Subcutaneous abdominal adipose tissue (tissue), 5 donors: ENCODE measurements at regions not wholly inside any gene's neighbourhood (a gene's known extent, or its start where the extent isn't known, plus 50 kb on each side); places are given as distances from the start of the nearest gene placed in this dataset.

Source experiments
- H3K27ac ChIP-seq: one replicate; pipeline ENCODE4 v1.7.0; 2013; ENCODE audit warnings: low read depth, mild to moderate bottlenecking, inconsistent platforms, low read length, moderate library complexity
- H3K27me3 ChIP-seq, 5 donors: one replicate each; pipeline ENCODE4 v1.7.0; 2013; ENCODE audit warnings: low read length in 5 of 5, inconsistent platforms in 1 of 5; ENCODE audit not compliant: control insufficient read depth in 5 of 5, insufficient read depth in 4 of 5
- H3K36me3 ChIP-seq, 5 donors: one replicate each; pipeline ENCODE4 v1.7.0; 2013; ENCODE audit warnings: low read length in 5 of 5; ENCODE audit not compliant: control insufficient read depth in 5 of 5, insufficient read depth in 5 of 5
- H3K4me1 ChIP-seq, 5 donors: one replicate each; pipeline ENCODE4 v1.7.0; 2013; ENCODE audit warnings: low read length in 5 of 5, mild to moderate bottlenecking in 3 of 5, moderate library complexity in 1 of 5; ENCODE audit not compliant: control insufficient read depth in 5 of 5, insufficient read depth in 5 of 5
- H3K4me3 ChIP-seq, 5 donors: one replicate each; pipeline ENCODE4 v1.7.0; 2013; ENCODE audit warnings: low read length in 5 of 5, low read depth in 1 of 5
- H3K9ac ChIP-seq, 5 donors: one replicate each; pipeline ENCODE4 v1.7.0; 2013; ENCODE audit warnings: low read length in 5 of 5, mild to moderate bottlenecking in 4 of 5, moderate library complexity in 3 of 5
- H3K9me3 ChIP-seq, 5 donors: one replicate each; pipeline ENCODE4 v1.7.0; 2013; ENCODE audit warnings: low read length in 5 of 5; ENCODE audit not compliant: control insufficient read depth in 5 of 5
- donor health status: healthy.
- donor health status: healthy.
- donor health status: healthy.
- donor health status: healthy.
- donor health status: healthy.

DNA sequence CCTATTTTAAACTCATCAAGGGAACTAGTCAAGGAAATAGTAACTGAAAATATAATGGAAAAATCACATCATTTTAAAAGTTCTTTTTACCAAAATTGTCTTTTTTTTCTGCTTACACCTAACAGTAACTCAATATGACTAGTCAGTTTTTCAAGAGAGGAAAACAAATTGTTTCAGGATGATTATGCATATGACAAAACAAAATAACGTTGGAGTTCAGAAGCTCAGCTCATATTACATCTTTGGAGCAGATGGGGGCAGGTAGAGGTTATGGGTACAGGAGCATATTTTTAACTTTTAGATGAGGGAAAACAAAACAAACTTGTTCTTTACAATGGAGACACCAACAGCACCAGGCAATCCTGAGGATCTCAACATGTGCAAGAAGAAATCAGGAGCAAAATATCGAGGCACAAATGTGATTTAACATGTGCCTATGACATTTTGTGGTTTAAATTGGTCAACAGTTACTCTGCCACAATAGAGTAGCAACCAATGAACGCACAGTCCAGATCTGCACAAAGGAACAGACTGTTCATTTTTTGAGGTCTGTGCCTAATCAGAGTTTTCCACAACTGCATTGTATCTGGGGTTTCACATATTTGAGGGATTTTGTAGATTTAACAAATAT is 659.0 kb downstream of the ANXA1 start:
- Histone ChIP-seq H3K9ac (no peak overlapping the region), H3K27ac (no peak overlapping the region), H3K4me1 (no peaks in the 10 kb centered on the region), H3K4me3 (no peak overlapping the region), H3K27me3 (no peaks in the 10 kb centered on the region), H3K36me3 (no peaks in the 10 kb centered on the region), H3K9me3 (no peaks in the 10 kb centered on the region)

DNA sequence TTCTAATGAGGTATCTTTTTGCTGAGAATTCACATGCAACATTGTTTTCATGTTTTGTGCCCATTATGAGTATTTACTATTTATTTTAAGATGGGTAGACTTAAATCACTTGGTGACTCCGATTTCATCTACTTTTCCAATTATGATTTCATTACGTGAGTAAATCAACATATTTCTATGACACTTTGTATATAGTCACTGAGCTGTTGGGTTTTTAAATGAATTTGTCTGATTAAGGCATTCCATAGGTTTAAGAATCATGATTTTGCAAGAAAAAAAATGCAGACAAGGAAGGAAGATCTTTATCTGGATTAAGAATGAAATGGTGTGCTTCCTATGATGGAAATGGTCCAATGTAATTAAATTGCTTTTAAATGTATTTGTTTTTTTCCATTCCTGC is 661.9 kb downstream of the ANXA1 start:
- Histone ChIP-seq H3K27ac (no peak overlapping the region), H3K9me3 (no peaks in the 10 kb centered on the region), H3K27me3 (no peaks in the 10 kb centered on the region), H3K9ac (no peak overlapping the region), H3K4me1 (no peaks in the 10 kb centered on the region), H3K4me3 (no peak overlapping the region), H3K36me3 (no peaks in the 10 kb centered on the region)

DNA sequence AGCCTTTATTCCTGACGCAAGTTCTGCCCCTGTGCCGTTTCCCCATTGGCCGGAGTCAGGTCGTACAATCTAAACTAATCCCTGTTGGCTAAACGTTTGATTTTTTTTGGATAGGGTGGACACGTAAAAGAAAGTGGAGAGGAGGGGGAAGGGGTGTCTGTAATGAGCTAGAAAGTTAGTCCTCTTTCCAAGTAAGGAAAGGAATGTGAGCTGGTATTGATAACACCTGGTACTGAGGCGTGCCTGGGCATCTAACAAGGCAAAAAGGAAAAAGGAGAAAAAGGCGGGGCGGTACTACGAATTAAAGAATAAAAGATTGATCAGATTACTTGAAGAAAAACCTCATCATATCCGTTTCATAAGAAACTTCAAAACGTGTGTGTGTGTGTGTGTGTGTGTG is 665.2 kb downstream of the ANXA1 start:
- Histone ChIP-seq H3K27ac (no peak overlapping the region), H3K36me3 (no peaks in the 10 kb centered on the region), H3K9ac (no peak overlapping the region), H3K4me3 (no peak overlapping the region), H3K4me1 (no peaks in the 10 kb centered on the region), H3K27me3 (no peaks in the 10 kb centered on the region), H3K9me3 (peaks cover 0 to 8% (median 0%) of the 10 kb centered on the region in 5 donors)

DNA sequence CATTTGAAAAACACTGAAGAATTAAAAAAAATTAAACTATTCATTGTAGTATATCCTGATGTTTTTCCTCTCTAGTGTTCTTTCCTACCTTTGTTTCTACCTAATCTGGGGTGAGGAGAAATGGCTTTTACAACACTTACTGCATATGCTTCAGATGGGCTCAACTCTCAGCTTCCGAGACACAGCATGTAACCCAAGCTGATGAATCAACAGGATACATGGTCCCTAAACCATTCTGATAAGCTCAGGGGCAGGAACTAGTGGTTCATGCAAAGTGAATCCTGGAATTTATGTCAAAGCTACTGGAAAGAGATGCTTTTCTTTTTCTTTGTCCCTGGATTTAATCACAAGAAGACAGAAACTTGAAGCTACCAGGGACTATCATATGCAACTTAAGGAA is 672.5 kb upstream of the RORB start:
- peaks cover 0 to 6% (median 0%) of the 10 kb centered on the region in 5 donors for H3K9me3 ChIP-seq
- no peaks in the 10 kb centered on the region for H3K4me1 ChIP-seq
- H3K4me3 ChIP-seq, result no peak overlapping the region
- H3K27me3 ChIP-seq, result no peaks in the 10 kb centered on the region
- H3K9ac ChIP-seq, result no peak overlapping the region
- no peaks in the 10 kb centered on the region for H3K36me3 ChIP-seq
- no peak overlapping the region for H3K27ac ChIP-seq

DNA sequence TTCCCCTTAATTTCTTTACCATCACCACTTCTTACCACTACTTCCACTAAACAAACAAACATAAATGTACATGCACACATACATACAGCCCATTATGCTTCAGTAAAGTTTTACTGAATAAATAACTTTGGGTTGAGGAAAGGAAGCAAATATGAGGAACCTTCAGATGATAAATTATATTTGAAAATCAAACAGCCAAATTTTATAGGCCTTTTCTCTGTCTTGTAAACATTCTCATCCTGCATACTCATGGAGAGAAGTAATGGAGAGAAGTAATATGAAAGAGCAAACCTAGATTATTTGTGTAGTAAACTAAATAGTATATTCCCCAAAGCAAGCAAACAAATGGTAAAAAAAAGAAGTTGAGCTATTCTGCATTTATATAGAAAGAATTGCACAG is 658.3 kb upstream of the RORB start:
- Histone ChIP-seq H3K36me3 (no peaks in the 10 kb centered on the region), H3K9ac (no peak overlapping the region), H3K4me3 (no peak overlapping the region), H3K4me1 (no peaks in the 10 kb centered on the region), H3K27me3 (no peaks in the 10 kb centered on the region), H3K27ac (no peak overlapping the region), H3K9me3 (no peaks in the 10 kb centered on the region)

DNA sequence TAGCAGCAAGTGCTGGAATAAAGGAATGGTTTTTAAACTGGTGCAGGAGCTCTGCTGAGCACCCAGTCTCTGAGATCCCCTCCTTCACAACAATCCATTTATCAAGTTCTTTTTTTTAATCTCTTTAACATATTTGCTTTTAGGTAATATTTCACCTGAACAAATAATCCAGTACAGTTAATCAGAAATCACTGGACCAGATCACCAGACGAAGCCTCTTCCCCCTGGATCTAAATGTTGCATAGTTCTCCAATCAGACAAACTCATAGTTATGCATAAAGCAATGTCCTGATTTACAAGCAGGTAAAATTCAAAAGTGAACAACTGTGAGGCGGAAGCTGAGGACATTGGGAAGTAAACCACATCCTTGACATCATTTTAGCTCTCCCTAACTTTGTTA is 657.7 kb upstream of the RORB start:
- H3K4me3 ChIP-seq, result no peak overlapping the region
- H3K36me3 ChIP-seq, result no peaks in the 10 kb centered on the region
- H3K27ac ChIP-seq, result no peak overlapping the region
- no peak overlapping the region for H3K9ac ChIP-seq
- H3K9me3 ChIP-seq, result no peaks in the 10 kb centered on the region
- no peaks in the 10 kb centered on the region for H3K4me1 ChIP-seq
- H3K27me3 ChIP-seq, result no peaks in the 10 kb centered on the region

DNA sequence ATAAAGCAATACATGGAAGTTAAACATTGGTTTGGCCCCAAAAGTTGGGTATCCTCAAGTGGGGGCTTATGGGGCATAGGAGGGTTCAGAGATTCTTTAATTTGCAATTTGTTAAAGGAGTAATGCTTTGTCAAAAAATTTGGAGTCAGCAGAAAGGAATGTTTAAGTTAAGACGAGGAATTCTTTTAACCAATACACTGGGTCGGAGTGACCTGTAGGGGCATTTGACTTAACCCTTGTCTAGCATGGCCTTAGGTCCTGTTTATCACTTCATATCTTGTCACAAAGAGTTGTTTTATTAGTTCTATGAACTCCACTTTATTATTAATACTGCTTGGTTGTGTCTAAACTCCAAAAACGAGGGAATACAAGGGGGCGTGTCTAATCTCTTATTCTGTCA is 656.1 kb upstream of the RORB start:
- Histone ChIP-seq H3K9me3 (no peaks in the 10 kb centered on the region), H3K4me1 (no peaks in the 10 kb centered on the region), H3K9ac (no peak overlapping the region), H3K27ac (no peak overlapping the region), H3K27me3 (no peaks in the 10 kb centered on the region), H3K4me3 (no peak overlapping the region), H3K36me3 (no peaks in the 10 kb centered on the region)

DNA sequence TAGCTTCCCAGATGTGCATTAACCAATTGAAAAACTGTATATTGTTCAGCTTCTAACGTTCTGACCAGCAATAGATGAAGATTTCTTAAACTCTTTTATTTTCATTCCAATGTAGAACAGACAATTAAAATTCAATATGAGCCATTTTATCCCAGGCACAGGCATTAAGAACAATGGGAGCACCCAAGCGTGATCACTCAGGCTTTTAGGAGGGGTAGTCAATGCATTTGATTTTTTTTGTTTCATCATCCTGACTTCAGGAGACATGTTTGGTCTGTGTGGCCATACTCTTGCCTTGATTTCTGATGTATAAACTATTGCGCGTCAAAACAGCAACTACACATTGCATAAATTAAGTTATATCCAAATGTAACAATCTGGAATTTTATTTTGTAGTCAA is 653.0 kb upstream of the RORB start:
- H3K27ac ChIP-seq, result no peak overlapping the region
- H3K9ac ChIP-seq, result no peak overlapping the region
- H3K4me3 ChIP-seq, result no peak overlapping the region
- H3K9me3 ChIP-seq, result no peaks in the 10 kb centered on the region
- no peaks in the 10 kb centered on the region for H3K27me3 ChIP-seq
- no peaks in the 10 kb centered on the region for H3K36me3 ChIP-seq
- H3K4me1 ChIP-seq, result no peaks in the 10 kb centered on the region

DNA sequence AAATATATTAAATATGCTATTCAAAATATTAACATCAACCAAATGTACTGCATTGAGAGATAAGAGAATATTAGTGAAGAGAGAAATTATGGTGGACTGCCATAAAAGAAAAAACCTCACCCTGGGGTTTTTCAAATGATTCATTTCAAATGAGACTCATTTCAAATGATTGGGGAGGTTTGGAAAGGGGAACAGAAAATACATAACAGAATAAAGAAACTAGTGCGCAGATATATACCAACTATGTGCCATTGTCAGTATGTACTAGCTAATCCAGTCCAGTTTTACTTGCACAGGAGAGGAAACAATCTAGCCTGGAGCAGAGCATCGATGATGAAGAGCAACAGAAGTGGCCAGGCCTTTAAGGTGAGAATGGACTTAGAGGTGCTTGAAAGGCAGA is 651.6 kb upstream of the RORB start:
- Histone ChIP-seq H3K4me3 (no peak overlapping the region), H3K27ac (no peak overlapping the region), H3K27me3 (peaks cover 0 to under 1% (median 0%) of the 10 kb centered on the region in 5 donors), H3K4me1 (no peaks in the 10 kb centered on the region), H3K9ac (no peak overlapping the region), H3K36me3 (no peaks in the 10 kb centered on the region), H3K9me3 (peaks cover 0 to under 1% (median 0%) of the 10 kb centered on the region in 5 donors)

DNA sequence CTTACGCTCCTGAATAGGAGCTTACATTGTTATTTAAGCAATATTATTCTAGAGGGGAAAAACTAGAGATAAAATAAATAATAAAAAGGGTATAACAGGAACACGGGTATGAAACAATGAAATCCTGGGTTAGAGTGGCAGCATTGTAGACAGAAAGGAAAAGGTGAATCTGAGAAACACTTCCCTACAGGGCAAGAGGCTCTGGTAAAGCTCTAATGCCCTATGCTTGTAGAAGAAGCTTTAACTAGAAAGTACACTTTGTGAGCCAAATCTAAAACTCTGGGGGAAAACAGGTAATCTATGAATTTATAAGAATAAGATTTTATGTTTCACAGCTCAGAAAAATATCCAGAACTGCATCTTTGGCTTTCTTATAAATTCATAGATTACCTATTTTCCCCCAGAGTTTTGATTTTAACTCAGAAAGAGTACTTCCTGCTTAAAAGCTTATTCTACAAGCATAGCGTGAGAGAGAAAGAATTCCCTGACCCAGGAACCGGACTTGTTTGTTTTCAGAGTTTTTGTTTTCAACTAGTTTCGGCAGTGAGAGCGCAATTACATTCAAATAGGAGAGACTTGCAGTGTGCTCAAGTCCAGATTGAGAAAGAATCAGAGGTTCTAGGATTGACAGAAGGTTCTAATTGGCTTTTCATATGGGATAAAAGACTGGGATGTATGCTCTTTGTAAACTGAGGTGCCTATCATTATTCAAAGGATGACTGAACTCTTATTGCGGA is 651.0 kb upstream of the RORB start:
- no peaks in the 10 kb centered on the region for H3K4me1 ChIP-seq
- H3K4me3 ChIP-seq, result no peak overlapping the region
- H3K27ac ChIP-seq, result no peak overlapping the region
- peaks cover 0 to 3% (median 0%) of the 10 kb centered on the region in 5 donors for H3K27me3 ChIP-seq
- peaks cover 0 to 4% (median 0%) of the 10 kb centered on the region in 5 donors for H3K9me3 ChIP-seq
- H3K36me3 ChIP-seq, result no peaks in the 10 kb centered on the region
- no peak overlapping the region for H3K9ac ChIP-seq
